Neural cell (in vitro differentiated cells): ENCODE measurements at regions not wholly inside any gene's neighbourhood (a gene's known extent, or its start where the extent isn't known, plus 50 kb on each side); places are given as distances from the start of the nearest gene placed in this dataset.

Experiments used
- EZH2 ChIP-seq: fragments of 200-600, 300-800 bp; shearing (Covaris generic), sonication (generic); IDR thresholded peaks from 2 replicates; pipeline ENCODE4 v1.6.1; 2014; ENCODE audit warnings: antibody characterized with exemption, low read length, borderline replicate concordance, mild to moderate bottlenecking; ENCODE audit not compliant: insufficient read depth, poor library complexity, severe bottlenecking
- REST ChIP-seq: IDR thresholded peaks from 2 replicates; pipeline ENCODE4 v1.6.1; 2012; ENCODE audit warnings: borderline replicate concordance

GRCh38 chr20:48266571-48266970 is 481.3 kb upstream of the SULF2 start:
- TF ChIP-seq REST, result no peak
- no peak for TF ChIP-seq EZH2
